OCI-LY7 (cell line): ENCODE measurements at regions not wholly inside any gene's neighbourhood (a gene's known extent, or its start where the extent isn't known, plus 50 kb on each side); places are given as distances from the start of the nearest gene placed in this dataset.

ENCODE experiments used
- CTCF ChIP-seq: fragments of 200-600 bp; sonication (generic); conservative IDR thresholded peaks from 2 replicates; pipeline ENCODE4 v1.5.1; 2014; ENCODE audit warnings: mild to moderate bottlenecking, antibody characterized with exemption, low read length, moderate library complexity, mixed read lengths
- EZH2phosphoT487 ChIP-seq: fragments of 200-600 bp; sonication (generic); IDR thresholded peaks from 2 replicates; pipeline ENCODE4 v1.6.1; 2018; ENCODE audit warnings: low read depth, borderline replicate concordance, mild to moderate bottlenecking, mixed run types, antibody characterized with exemption, low read length, moderate library complexity, mixed read lengths

- TF ChIP-seq CTCF: no peak
- TF ChIP-seq EZH2phosphoT487: no peak
These were observed 334.3 kb upstream of the SEMA3D start for GRCh38 chr7:85521108-85521694.
